HK-2 (cell line): ENCODE measurements at regions not wholly inside any gene's neighbourhood (a gene's known extent, or its start where the extent isn't known, plus 50 kb on each side); places are given as distances from the start of the nearest gene placed in this dataset.
A peak's percentile ranks its signal among the peaks of the same experiment; 100 is the strongest.

Experiments used
- DNase-seq: peaks from one replicate; pipeline ENCODE4 v3.0.0-alpha.2; 2018; ENCODE audit not compliant: unreplicated experiment

DNA sequence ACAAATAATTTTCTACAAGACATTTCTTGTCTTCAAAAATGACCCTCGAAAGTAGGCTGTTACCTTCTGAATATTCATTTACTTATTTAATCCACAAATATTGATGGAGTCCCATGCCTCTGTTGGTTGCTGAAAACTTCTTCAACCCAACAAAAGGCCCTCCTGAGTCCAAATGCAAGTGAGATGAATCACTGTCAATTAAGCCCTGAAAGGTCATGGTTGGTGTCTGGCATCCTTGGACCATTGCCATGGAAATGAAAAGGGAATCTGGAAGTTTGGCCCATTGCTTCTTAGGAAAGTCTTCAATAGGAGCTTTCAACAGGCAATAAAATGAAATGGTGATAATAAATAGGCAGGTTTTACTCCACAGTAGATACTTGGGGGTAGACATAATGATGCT is 364.7 kb upstream of the DYNLRB2 start:
- no peak for DNase-seq

DNA sequence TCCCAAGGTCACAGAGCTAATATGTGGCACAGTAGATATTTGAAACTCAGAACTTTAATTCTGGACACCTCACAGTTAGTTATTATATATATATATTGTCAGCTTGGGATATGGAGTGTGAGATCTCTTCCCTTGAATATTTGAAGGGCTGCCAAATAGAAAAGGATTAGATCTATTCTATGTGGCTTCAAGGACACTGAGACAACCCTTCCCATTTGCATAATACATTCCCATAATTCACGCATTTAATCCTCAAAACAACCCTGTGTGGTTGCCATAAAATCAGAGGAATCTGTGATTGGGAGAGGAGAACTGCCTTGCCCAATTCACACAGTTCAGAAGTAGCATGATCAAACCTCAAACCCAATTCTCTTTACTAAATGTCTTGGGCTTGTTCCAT is 365.8 kb upstream of the DYNLRB2 start:
- DNase-seq: no peak

DNA sequence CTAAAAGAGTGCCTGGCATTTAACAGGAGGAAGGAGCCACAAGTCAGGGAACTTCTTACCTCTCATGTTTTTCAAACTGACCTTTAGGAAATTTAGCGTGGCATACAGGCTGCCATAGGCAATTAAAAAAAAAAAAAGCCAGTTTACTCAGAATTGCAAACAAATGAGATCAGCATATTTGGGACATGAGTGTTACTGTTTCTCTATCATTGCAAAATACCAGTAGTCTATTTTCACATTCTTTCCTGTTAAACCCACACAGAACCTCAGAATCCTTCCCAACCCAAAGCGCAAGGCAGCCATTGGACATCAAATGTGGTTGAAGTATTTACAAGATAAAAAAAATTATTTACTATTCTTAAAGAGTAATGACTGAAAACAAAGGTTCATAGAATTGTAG is 366.4 kb upstream of the DYNLRB2 start:
- DNase-seq: no peak

DNA sequence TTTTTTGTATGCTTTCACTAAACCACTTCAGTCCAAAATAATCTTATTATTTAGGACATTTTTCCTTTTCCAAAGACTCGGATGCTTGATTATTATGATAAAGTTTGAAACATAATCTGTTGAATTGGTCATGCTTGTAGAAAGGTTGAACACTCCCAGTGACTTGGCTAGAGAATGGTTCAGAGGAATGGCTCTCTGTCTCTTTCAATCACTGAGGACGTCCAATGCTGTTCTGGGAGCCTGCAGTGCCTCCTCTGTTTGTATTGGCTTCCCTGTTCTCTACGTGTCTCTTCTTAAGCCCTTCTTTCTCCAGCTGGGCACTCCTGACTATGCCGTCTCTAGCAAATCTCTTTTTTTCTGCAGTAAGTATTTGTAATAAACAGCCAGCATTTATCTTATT is 369.0 kb upstream of the DYNLRB2 start:
- DNase-seq: no peak

DNA sequence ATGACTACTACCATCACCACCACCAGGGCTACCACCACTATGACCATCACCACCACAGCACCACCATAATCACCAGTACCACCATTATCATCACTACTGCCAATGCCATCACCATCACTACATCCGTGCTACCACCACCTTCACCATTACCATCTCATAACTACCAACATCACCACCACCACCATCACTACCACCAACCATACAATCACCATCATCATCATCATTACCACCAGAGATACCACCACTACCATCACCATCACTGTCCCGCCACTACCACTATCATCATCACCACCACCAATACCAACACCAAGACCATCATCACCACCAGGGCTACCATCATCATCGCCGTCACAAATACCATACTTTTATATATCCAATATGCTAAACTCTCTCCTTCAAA is 369.6 kb upstream of the DYNLRB2 start:
- DNase-seq: no peak

DNA sequence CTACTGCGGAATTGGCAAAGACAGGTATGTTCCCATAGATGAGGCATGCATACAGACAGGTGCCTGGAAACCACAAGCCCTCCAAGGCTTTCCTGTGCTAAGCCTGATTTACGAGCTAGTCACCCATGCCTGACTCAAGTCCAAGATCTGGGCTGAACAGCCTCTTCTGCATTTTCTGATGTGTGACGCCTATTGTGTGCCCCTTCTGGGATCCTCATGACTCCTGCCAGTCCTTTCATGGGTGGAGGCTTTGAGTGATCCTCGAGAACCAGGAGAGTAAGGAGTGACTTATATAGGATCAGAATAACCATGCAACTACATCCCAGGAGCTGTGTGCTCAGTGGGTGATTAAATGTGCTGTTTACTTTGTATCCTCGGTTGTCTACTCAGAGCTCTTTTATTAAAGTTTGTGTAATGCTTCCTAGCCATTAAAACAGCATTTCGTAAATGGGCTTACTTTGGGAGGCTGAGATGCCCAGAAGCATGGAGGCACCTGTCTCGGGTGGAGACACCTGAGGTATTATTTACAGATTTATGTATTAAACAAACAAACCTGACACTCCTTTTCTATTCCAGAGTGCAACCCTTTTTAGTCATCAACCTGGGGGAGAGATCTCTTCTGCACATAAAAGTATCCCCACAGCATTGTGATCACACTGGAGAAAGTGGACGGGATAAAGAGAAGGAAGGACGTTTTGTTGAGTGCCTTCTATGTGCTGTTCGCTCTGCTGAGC is 373.0 kb upstream of the DYNLRB2 start:
- DNase-seq: peak; percentile 3

DNA sequence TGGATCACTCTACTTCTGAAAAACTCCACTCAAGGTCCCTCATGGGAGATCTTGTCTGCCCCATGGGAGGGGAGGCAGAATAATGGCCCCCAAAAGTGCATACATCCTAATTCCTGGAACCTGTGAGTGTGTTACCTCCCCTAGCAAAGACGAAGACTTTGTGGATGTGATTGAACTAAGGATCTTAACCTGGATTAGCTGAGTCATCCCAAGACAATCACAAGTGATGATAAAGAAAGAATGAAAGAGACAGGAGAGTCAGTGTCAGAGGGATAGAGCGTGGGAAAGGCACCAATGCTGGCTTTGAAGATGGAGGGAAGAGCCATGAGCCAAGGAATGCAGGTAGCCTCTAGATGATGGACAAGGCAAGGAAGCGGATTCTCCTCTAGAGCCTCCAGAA is 374.7 kb upstream of the DYNLRB2 start:
- no peak for DNase-seq

DNA sequence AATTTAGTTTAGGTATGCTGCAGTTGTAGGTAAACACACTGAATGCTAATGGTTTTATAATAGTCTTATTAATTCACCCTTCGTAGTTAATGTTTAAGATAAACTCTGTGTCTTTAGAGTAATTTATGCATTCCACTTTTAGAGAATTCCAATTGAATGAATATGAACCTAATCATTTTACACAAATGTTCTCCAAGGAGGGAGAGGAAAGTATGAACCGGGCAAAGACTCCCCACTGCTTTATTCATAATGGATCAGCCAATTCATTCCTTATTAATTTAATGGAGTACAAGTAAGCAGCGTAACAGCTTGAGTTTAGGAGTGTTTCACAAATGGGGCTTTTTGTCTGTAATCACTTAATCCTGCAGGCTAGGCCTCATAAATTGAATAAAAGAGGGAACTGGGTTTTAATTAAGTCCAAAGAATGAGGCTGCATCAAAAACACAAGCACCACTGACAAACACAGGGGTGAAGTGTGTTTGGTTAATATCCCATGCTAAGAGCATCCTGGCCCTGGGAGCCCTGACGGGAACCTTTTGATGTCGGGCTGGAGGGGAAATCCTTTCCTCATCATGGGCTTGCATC is 375.7 kb upstream of the DYNLRB2 start:
- no peak for DNase-seq

DNA sequence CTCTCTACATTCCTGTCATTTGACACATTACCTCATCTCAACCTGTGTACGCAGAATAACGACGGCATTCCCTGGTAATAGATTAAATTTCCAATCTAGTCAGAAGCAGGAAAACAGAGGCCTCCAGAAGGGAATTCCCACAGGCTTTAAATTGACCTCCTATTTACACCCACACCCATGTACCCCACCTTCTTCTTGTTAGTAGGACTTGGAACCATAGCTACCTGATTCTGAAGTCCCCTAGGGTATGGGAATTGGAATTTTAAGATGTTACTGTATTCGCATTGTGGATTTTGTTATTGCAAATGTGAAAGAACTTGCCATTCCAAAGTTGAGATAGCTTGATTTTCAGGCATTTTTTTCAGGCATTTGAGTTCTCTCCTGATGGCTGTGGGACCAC is 377.5 kb upstream of the DYNLRB2 start:
- no peak for DNase-seq

DNA sequence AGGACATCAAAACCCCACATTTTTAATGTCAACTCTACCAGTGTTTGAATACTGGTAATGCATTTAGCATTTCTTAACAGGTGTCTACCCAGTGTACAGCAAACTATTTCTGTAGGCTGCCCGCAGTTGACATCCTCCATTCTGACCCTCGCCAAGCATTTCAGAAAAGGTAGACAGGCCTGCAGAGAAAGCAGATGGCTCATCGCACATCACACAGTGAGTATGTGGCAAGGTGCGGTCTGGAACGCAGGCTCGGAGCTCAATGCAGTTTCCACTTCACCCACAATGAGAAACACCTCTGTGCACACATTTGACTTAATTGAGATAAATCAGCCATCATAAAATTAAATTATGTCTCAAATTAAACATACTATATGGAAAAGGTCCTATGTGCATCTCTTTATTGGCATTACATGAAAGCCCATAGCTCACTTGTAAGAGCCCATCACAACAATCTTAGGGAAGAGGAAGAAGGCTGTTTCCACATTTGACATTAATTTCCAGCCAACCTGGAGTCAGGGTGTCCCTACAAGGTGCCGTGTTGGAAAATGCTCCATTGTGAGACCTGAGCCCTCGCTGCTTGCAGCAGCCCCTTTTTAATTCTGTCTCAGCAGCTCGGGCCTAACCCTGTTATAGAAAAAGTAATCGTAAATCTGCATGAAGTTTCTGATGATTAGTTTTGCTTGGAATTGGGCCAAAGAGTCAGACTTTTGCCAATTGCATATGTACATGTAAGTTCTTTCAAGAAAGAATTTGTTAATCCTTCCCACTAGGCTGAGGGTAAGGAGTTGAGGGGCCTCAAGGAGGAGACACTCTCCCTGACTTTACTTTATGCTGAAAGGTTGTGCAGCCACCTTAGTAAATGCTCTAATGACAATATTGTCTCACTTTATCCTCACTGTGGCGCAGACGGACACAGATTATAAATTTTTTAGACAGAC is 378.7 kb upstream of the DYNLRB2 start:
- no peak for DNase-seq

DNA sequence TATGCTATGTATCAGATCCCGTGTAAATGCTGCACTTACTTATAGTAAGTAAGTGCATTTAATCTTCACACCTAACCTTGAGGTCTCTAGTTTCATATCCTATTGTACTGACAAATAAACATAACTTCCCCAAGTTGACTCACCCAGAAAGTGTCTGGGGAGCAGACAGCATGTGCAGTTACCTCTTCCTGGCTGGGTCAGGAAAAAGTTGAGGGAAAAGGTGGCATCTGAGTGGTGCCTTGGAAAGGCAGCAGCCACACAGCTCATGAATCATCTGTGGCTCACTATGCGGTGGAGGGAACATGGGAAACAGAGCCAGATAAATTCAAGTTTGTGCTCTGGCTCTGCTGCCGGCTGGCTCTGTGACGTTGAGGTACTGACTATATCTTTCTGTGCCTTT is 382.0 kb upstream of the DYNLRB2 start:
- DNase-seq: peak; percentile 18

DNA sequence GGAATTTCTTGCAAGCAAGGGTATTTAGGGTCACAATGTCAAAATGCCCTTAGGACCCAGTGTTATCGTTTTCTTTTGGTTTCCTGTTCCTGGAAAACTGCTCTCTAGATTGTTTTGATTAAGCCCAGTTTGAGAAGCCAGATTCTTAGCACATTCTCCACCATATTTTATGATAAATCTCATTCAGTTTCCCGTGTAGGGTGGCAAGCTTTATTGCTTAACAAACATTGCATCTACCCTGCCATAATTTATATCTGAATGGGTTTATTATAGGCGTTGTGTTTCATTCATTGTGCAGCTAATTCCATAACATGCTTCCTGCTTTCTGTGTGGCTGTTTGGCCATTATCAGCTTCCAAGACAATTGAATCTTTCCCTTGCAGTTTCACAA is 389.1 kb upstream of the DYNLRB2 start:
- DNase-seq: no peak

DNA sequence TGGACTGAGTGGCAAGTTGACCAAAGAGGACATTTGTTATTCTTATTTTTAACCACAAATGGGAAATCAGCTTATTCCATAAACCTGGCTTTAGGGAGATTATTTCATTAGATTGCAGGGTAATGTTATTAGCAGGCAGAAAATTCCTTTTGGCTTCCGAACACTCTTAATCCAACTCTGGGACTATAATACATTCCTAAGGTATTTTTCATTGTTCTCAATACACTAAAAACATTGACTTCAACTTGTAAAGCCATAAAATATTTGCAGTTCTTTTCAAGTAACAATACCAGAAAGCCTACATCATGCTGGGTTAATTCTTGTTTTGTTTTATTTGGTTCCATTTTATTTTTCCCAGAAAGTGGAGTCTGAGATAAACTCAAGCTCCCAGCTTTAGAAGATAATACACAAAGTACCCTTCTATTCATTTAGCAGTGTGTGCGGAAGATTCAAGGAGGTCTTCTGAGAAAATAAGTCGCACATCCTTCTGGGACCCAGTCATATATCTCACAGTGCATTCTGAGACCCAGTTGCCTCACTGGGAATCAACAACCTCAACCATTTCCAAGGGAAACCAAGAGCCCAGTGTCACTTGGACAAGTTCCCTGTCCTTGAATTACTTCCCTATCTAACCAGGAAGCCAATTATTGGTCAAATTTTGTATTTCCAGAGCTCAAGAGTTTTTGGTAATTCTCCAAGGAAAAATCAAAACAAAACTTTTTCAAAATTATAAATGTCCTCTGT is 389.6 kb upstream of the DYNLRB2 start:
- no peak for DNase-seq

DNA sequence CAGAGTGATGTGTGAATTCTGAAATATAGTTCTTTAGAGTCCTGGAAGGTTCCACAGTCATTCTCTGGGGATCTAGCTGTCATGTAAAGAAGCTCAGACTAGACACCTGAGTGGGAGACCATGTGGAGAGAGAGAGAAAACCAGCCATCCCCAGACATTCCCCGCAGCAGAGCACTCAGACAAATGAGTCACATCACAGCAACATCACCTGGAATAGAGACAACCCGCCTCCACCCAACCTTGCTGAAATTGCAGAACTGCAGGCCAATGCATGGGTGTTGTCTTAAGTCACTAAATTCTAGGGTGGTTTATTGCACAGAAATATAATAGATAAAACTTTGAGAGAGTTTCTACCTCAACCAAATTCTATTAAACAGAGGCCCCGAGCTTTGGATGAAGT is 392.0 kb upstream of the DYNLRB2 start:
- DNase-seq: no peak

DNA sequence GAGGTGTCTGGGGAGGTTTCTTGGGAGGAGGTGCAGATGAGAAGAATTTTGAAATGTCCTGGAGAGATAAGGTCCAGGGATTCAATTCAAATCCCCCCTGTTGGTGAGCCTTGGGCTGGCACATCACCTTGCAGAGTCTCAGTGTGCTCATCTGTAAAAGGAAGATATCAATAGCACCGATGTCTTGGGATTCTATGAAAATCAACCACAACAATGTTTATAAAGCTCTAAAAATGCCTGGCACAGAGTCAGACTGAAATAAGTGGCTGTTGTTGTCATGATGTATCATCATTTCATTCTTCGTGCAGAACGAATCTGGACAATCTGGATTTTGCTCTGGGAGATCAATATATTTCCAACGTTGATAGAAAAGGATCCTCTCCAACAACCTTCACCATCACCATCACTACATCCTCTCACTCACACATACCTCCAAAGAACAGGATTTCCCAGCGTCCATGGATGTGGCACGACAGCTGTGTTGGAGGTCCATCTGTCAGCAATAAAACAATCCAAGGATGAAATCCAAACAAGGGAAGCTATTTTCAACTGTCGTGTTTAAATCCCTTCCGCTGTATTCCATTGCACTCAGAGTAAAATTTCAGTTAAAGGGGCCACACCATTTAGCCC is 393.7 kb upstream of the DYNLRB2 start:
- DNase-seq: no peak

DNA sequence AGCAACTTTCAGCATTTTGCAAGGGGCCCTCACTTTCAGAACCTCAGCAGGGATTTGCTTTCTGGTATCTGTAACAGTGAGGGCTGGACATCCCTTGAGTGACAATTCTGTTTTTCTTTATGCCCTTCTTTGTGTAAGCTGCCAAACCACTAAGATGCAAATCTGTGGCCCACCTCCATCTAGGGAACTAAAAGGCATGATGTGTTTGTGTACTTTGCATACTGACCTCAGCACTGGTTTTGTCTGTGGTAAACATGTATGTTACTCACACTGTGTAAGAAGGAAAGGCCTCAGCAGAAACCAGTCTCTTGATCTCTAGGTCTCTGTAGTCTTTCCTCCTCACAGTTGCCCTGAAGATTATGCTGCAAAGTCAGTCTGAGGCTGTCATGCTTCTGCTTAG is 396.6 kb upstream of the DYNLRB2 start:
- DNase-seq: no peak

DNA sequence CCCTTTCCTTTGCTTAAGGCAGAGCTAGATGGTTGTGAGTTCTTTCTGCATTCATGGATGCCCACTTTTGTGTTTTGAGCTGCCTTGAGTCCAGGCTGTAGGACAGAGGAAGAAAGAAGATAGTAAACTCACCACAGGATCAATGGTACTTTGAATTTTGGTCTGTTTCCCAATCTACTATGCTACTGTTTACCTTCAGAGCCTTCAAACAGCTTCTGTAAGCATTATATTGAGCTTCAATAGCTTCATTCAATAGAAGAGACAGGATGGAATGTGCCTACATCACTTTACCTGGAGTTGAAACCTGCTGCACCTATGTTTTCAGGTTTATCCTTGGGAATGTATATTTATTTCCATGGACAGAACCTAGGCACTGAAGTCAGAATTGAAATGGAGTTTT is 397.9 kb upstream of the DYNLRB2 start:
- no peak for DNase-seq

DNA sequence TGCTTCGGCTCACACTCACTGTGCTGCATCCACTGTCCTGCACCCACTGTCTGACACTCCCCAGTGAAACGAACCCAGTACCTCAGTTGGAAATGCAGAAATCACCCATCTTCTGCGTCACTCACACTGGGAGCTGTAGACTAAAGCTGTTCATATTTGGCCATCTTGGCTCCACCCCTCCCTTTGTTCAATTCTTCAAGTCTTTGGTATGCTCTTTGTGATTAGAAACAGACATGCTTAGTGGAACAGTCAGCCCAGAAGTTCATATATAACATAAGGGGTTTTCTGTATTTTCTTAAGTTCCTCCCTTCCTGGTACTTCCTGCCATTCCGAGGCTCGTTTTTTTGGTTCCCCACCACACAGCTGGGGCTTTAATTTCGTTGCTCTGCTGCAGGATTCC is 398.5 kb upstream of the DYNLRB2 start:
- no peak for DNase-seq

DNA sequence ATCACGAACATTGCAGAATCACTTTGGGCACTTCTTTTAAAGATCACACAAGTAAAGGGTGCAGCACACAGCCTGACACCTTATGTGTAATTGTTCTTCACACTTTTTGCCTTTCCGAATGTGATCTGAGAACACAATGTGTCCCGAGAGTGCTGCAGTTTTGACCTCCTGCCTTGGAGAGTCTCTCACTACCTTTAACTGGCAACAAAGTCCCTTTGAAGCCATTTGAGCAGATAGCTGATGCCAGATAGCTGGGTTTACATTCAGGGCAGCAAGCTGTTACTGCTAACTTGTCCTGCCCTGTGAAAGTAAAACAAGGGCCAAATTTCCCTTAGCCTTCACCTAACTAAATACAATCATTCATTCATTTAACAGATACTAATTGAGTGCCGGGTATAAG is 411.0 kb upstream of the DYNLRB2 start:
- no peak for DNase-seq

DNA sequence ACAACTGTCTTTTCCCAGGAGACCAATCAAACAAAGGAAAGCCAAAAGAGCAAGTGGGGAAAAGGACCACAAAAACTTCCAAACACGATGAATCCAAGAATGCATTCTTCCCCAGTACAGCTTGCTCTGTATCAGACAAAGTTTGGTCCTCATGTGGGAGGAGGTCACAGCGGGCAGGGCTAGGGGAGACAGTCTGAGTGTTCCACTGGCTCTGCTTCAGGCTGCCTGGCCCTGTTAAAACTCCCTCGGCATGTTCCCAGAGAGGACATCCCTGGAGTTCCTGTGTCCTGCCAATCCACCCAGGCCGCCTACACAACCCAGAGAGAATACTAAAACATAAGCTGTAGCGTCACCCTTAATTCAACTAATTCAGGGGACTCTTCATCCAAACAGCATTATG is 415.1 kb upstream of the DYNLRB2 start:
- DNase-seq: no peak

DNA sequence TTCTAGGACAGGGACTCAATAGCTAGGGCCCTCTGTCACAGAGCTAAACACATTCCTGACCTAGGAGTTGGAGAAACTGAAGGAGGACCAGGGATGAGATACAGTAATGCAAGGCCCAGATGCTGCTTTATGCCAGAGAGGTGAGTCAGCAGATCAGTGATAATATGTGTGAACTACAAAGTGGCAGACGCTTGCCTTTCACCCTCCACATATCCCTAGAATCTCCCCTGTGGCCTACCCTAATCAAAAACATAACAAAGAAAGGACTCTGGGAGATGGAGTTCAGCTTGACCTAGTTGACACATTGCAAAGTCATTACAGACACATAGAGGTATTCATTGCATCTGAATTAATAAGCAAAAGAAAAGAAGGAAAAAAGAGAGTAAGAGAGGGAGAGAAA is 417.6 kb upstream of the DYNLRB2 start:
- DNase-seq: no peak

DNA sequence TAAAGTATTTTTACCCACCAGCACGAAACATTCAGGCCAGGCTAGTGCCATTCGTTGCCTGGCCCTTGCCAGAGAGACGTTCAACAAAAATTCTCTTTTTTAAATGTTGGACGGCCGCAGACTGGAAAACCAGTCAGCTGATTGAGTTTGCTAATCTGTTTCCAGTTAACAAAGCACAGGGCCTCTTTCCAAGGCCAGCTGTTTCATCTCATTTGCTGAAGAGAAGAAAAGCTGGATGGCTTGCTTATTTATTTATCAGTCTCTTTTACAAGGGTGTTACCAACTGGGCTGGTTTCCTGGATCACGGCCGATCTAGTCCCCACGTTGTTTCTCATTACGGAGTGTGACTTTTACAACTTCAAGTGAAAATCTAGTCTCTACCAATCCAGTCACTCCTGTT is 418.7 kb upstream of the DYNLRB2 start:
- no peak for DNase-seq
